HG02798 (cell line): ENCODE measurements at regions not wholly inside any gene's neighbourhood (a gene's known extent, or its start where the extent isn't known, plus 50 kb on each side); places are given as distances from the start of the nearest gene placed in this dataset.
A peak's percentile ranks its signal among the peaks of the same experiment; 100 is the strongest.
"Not testable (repeated sequence)": the region's sequence is repeated elsewhere in the genome, so short reads cannot be mapped to it uniquely, and the experiment has no call there.

Experiments
- ATAC-seq: cut with Tn5 transposase; IDR thresholded peaks from one replicate; pipeline ENCODE4 v1.9.1; 2021; ENCODE audit warnings: mild to moderate bottlenecking; ENCODE audit not compliant: unreplicated experiment, poor library complexity

DNA sequence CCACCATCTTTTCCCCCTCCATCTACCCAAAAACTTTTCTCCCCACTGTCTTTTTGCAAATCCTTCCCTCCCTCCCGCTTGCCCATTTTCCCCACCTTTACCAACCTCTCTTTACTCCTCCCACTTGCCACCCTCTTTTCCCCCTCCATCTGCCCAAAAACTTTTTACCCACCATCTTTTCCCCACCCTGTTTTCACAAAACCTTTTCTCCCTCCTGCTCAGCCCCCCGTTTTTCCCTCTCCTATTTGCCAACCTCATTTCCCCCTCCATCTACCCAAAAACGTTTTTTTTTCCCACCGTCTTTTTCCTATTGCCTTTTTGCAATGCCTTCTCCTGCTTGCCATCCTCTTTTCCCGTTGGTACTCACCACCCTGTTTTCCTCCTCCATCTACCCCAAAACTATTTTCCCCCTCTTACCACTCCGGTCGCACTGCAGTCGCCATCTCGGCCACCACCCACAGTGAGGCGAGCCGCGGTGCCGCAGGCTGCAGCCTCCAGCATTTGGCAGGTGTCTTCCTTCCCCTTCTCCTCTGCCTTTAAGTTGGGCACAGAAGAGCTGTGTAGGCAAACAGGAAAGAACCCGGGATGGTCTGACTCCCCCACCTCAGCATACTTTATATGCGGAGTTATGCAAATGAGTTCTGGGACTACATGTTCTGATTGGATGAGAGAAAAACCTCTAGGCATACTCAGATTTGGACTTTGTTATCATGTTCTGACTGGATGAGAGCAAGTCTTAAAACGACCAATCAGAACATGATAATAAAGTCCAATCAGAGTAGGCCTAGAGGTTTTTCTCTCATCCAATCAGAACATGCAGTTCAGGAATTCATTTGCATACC is 121.2 kb upstream of the VPREB1 start:
- no peak for ATAC-seq

DNA sequence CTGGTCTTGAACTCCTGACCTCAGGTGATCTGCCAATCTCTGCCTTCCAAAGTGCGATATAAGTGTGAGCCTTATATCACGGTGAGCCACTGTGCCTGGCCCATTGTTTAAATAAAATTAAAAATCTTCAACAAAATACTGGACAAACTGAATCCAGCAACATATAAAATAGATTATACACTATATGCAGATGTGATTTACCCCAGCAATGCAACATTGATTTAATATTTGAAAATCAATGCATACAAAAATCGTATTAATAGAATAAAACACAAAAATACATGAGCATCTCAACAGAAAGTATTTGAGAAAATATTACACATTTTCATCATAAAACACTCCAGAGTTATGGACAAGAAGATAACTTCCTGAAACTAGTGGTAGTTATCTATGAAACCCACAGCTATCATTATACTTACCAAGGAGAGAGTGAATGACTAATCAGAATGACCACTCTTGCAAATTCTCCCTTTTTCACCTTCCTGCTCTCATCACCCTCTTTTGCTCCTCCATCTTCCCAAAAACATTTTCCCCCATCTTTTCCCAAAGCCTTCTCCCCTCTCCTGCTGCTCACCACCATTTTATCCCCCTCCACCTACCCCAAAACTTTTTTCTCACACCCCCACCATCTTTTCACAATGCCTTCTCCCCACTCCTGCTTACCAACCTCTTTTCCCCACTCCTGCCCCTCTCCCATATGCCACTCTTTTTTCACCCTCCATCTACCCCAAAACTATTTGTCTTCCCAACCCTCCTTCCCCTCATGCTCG is 122.1 kb upstream of the VPREB1 start:
- ATAC-seq: no peak

DNA sequence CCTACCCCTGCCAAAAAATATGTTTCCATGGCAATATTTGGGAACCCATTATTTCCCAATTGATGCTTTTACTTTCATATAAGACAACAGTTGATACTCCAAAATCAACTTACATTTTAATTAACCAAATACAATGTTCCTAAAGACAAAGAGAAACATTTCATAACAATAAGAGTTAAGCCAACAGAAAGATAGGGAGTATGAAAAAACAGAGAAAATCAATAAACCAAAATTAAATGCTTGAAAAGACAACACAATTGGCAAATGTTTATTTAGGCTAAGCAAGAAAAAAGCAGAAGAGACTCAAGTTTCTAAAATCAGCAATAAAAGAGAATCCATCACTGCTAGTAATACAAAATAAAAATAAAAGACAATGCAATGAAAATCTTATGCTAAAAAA is 123.1 kb upstream of the VPREB1 start:
- ATAC-seq: no peak

DNA sequence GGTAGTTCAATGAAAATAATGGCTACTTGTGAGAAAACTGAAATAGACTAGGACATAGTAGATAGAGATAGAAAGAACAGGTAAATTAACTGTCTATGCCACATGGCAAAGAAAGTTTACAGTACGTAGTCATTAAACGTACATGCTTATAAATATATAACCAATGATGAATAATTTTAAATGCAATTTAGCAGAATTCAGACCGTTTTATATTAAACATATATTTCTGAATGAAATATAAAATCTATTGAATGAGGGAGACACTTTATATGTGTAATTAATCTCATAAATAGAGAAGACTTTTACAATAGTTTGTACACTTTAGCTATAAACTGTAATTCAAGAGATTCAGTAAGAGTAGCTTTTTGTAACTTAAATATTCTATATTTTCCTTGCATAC is 124.4 kb upstream of the VPREB1 start:
- ATAC-seq: no peak

DNA sequence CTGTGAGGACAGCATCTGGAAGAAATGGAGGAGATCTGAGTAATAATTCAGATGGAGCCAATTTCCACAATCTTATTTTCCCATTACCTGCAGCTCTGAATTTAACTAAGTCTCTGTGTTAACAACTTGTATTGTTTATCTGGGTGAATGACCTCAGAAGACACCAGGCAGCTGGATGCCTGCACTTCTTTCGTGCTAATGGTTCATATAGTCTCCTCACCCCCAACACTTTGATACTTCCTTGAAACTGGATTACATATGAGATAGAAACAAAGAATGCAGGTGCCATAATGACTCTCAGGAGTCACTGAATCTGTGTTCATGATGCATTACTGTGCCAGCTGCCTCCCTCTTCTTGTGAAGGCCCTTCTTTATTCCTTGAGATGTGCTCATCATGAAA is 125.6 kb upstream of the VPREB1 start:
- ATAC-seq: no peak

DNA sequence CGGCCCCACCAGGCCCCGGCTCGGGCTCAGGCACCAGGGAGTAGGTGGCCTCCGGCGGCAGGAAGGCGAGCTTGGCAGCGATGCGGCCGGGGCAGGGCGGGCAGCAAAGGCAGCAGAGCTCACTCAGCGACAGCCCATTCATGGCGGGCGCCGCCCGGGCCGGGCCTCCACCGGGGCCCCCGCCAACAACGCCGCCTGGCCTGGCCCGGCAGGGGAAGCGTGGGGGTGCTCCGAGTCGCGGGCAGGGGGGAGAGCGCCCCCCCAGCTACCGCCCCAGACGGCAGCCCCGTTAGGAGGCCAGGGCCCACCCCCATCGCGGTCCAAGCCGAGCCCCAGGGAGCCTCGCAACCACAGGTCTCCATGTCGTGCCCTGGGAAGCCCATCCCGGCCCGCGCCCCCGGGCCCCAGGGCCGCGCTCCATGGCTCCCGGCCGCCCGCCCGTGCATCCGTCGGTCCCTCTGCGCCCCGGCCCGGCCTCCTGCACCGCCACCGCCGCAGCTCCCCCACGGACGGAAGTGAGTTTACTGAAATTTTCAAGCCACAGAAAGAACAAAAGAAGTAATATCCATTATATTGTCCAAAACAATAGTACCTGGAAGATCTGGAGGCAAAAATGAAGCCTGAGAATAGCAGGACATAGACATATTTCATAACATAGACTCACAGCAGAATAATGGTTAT is 126.6 kb upstream of the VPREB1 start:
- ATAC-seq: not testable (repeated sequence)

DNA sequence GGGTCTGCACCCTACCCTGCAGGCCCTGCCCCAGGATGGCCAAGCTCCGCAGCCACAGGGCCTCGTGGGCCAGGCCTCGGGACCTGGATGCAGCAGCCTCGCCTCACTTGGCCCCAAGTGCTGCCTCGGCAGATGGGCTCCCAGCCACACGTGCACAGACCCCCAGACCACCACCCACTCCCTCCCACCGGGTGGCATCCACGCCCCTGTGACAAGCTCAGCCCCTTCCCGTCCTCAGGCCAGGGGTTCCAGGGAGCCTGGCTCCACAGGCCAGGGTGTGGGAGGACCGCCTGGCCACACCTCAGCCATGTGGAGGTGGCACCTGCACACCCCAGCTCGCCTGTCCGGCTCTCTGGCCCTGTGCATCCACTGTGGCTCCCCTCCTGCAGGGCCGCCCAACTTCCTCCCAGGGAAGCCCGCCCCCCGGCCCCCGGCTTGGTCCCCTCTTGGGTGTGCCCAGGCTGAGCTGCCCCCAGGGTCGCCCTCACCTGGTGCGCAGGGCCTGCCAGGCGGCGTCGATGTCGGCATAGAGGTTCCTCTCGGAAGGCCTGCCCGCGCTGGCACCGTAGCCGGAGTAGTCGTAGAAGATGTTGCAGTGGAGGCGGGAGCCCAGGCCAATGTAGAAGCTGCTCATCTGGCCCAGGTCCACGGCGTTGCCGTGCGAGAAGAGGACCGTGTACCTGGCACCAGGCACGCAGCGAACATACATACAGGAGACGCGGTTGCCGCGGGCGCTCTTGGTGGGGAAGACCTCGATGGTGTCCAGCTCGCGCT is 127.4 kb upstream of the VPREB1 start:
- not testable (repeated sequence) for ATAC-seq

DNA sequence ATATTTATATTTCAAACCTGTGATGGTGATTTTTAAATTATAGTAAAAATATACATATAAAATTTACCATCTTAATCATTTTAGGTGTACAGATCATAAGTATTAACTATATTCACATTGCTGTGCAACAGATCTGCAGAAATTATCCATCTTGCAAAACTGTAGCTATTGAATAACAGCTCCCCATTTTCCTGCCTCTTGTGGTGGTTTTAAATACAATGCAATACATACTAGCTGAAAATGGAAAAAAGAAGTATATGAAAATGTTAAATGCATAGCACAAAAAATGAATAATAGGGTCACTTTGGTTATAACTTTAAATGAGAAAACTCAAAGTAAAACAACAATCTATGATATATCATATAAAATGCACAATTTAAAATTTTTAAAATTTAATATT is 130.9 kb upstream of the VPREB1 start:
- no peak for ATAC-seq

DNA sequence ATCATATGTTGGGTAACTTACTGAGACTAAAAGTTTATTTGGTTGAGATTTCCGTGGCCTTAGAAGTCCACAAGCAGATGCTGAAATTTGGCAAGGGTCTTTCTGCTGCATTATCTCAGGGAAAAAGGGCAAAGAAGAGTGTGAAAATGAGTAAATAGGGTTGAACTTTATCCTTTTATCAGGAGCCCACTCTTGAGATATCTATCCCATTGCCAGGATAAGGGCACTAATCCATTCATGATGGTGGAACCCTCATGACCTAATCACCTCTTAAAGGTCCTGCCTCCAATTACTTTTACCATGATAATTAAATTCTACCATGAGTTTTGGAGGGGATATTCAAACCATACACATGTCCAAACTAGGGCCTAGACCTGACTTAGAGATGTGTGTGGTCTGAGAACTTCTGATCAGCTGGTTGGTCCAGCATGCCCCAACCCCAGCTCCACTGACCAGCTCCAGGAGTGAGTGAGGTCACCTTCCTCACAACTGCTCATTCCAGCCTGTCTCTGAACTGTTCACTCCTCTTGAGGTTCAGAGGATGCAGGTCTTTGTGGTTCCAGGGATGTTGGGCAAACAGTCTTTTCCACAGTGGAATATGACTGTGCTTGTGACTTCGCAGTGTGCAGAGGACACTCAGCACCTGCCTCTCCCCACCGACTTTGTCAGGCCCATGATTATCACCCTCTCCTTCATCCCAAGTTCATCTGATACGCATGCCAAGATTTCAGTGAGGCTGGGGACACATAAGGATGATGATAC is 130.1 kb upstream of the TOP3B start:
- no peak for ATAC-seq

DNA sequence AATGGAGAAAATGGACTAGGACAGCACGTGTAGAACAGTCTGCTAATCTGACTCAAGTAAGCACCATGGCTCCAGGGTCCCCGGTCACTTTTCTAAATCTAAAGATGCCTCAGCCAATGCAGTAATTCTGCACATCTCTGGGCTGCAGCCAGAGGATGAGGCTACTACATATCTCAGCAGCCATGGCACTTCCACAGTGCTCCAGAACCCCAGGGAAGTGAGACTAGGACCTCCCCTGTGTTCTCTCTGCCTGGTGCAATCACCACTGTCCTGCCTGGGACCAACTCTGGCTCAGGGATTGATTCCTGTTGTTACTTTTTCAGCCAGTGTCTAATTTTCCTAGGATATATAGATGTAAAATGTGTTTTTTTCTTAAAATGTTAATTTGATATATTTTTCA is 129.4 kb upstream of the TOP3B start:
- ATAC-seq: no peak

DNA sequence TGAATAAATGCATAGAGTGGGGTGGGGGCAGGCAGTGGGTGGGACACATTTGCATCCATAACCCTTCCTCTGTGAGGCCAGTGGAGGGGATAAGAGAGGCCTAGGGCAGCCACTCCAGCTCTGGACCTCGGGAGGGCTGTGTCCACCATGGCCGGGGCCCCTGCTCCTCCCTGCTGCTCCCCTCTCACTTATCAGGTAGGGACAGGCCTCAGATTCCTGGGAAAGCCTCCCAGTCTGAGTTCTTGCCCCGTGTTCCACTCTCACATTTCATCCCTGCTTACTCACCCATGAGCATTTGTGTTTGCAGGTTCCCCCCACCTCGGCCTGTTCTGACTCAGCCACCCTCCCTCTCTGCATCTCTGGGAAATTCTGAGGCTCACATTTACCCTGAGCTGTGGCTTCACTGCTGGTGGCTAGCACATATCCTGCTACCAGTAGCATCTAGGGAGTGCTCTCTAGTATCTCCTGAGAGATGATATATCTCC is 128.7 kb upstream of the TOP3B start:
- ATAC-seq: peak; percentile 54

DNA sequence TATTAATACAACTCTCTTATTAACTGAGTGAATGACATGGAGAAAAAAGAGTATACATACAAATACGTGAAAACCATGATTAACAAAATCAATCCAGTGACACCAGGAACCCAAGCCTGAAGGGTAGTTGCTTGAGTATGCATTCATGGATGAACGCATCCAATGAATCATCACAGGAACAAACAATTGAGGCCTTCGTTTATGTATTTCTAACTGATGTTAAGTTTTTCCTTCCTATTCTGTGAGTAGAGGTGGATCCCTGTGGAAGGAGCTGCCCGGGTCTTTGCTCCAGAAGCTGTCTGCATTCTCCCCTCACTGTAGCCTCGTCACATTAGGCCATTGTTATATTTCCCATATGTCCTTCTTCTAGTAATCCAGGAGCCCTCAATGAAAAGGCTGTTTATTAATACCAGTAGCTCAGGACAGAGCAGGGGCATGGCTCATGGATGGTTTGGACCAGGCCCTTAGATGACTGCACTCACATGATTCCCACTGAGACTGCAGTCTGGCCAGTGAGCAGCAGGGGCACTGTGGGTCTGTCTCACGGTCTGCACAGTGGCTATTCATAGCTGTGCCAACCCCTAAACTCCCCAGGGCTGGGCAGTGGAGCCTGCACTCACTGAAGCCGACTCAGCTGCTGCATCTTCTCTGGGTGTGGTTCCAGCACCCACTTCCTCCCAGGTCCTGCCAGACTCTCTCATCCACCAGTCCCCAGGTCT is 128.1 kb upstream of the TOP3B start:
- ATAC-seq: peak; percentile 80

DNA sequence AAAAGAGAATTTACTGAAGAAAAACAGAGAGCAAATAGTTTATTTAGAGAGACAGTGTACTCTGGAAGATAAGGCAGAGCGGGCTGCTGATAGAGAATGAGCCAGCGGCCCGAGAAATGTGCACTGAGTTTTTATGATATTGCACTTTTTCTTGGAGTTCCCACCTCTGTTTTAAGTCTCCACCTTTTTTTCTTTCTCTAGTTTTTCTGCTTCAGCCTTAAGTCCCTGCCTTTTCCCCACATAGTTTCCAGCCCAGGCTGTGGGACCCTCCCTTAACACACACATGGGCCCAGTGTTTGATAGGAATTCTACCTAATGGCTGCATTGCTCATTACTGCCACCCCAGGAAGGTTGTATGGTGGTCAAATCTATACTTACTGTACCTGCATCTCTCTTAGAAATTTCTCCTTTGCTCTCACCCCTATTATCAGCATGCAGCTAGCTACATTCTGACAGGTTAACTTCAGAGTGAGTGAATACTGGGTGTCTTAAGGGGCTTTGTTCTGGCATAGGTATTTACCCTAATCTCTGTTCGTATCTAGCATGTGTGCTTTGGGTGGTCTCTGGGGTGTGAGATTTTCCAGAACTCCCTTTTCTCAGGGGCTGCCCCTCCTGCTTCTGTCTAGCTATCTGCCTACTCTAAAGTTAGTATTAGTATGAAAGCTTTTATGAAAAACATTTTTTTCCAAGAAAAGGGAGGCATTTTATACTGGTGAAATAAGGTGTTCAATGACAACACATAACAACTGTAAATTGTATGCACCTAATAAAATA is 127.3 kb upstream of the TOP3B start:
- no peak for ATAC-seq

DNA sequence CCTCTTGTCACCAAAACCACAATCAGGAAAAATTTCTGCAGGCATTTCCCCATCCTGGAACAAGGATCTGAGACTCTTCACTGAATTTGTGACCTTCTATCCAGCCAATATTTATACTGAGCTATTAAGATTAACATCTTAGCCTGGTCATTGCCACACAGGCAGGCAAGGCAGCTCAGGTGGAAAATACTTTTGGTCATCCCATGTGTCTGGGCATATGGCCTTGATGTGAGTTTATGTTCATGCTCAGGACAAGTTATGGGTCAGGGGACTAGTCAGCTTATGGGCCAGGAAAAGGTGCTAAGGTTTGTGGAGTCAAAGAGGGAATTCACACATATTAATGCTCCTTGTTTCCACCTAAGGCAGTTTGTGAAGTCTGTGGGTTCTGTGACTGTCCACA is 124.3 kb upstream of the TOP3B start:
- ATAC-seq: no peak

DNA sequence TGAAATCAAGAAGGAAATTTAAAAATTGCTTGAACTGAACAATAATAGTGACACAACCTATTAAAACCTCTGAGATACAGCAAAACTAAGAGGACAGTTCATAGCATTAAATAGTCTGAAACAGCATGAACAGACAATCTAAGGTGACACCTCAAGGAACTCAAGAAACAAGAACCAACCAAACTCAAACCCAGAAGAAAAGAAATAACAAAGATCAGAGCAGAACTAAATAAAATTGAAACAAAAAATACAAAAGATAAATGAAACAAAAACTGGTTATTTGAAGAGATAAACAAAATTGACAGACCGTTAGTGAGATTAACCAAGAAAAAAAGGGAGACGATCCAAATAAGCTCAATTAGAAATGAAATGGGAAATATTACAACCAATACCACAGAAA is 122.8 kb upstream of the TOP3B start:
- no peak for ATAC-seq

DNA sequence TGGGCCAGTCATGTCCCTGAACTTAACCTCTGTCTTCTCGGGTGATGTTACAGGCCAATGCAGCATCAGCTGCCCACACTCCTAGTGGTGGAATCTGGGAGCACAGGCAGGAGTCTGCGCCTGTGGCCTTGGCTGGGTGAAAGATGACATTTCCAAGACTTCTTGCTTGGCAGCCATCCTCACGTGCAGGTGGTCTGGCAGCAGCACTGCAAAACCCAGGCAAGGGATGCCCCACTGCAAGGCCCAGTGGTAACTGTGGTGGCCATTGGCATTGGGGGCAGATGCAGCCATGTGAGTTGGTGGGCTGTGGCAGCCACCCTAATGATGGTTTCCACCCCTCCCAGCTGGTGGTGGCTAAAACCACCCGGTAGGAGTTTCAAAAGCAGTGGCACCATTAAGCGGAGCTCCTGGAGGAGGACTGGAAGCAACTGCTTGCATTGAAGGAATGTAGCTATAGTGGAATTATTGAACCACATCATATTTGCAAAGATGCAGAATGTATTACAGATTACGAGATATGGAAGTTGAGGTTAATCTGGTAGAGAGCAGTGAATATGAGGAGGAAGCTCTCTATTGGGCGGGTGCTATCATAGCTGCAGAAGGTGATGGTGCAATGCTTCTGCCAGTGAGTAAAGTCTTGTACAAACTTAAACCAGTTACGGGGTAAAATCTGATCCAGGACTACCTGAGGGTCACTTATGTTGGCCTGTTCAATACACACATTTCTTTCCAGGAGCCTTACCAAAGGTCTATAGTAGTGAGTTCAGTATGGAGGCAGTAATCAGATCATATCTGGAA is 120.7 kb upstream of the TOP3B start:
- ATAC-seq: no peak
